GM12872 (cell line): ENCODE measurements at regions not wholly inside any gene's neighbourhood (a gene's known extent, or its start where the extent isn't known, plus 50 kb on each side); places are given as distances from the start of the nearest gene placed in this dataset.

Experiments used
- CTCF ChIP-seq: IDR thresholded peaks from 3 replicates; pipeline ENCODE4 v1.5.1; 2011; ENCODE audit warnings: low read depth, mild to moderate bottlenecking, low read length, moderate library complexity; ENCODE audit not compliant: insufficient read depth

- TF ChIP-seq CTCF = no peak
These were observed 54.9 kb upstream of the EYS start for GRCh38 chr6:65761890-65762289.

- no peak for TF ChIP-seq CTCF
These were observed 53.3 kb upstream of the EYS start for GRCh38 chr6:65760285-65760684.
